Caco-2 (cell line): ENCODE measurements at regions not wholly inside any gene's neighbourhood (a gene's known extent, or its start where the extent isn't known, plus 50 kb on each side); places are given as distances from the start of the nearest gene placed in this dataset.

Experiments
- BruUV-seq: library from RNA; stranded (reverse); fragments of 400-500 nt; replicated peaks from 2 replicates; lab custom pipeline; 2021; lab: Mats Ljungman, UMichigan
- CTCF ChIA-PET: fragments of 300-600 bp; sonication (Branson Sonifier 250); formaldehyde crosslinking; loops from one replicate; lab custom pipeline; 2022; ENCODE audit warnings: antibody characterized with exemption; lab: Charles Lee
- POLR2A ChIA-PET: fragments of 300-600 bp; sonication (Branson Sonifier 250); formaldehyde crosslinking; loops from one replicate; lab custom pipeline; 2022; ENCODE audit warnings: antibody characterized with exemption; lab: Charles Lee
- DNase-seq, 2 experiments: peaks; one replicate each; pipeline versions ENCODE4 v3.0.0 to v3.0.0-alpha.2; 2020 to 2022
- H3K27me3 ChIP-seq: replicated peaks from 2 replicates; pipeline ENCODE4 v1.6.0; 2011; ENCODE audit warnings: low read length; ENCODE audit not compliant: control insufficient read depth, insufficient read depth
- H3K36me3 ChIP-seq: 2 replicates; pipeline ENCODE4 v1.5.1; 2011; ENCODE audit warnings: low read length; ENCODE audit not compliant: control insufficient read depth, insufficient read depth
- H3K4me1 ChIP-seq: fragments of 250-450 bp; sonication (Bioruptor Pico); 2 replicates; pipeline ENCODE4 v1.5.1; 2020; ENCODE audit warnings: mild to moderate bottlenecking
- H3K4me3 ChIP-seq: 2 replicates; pipeline ENCODE4 v1.5.1; 2011; ENCODE audit warnings: low read depth, mild to moderate bottlenecking, control low read depth, low read length
- H3K9me3 ChIP-seq: fragments of 250-450 bp; sonication (Bioruptor Pico); 2 replicates; pipeline ENCODE4 v1.5.1; 2020; ENCODE audit warnings: mild to moderate bottlenecking, moderate library complexity
- H3K27ac Mint-ChIP-seq: one replicate; pipeline ENCODE4 v1.8.0; 2022; ENCODE audit warnings: mixed read lengths; ENCODE audit not compliant: unreplicated experiment
- H3K27me3 Mint-ChIP-seq: one replicate; pipeline ENCODE4 v1.8.0; 2022; ENCODE audit warnings: mixed read lengths; ENCODE audit not compliant: insufficient read depth, unreplicated experiment
- H3K36me3 Mint-ChIP-seq: one replicate; pipeline ENCODE4 v1.8.0; 2022; ENCODE audit warnings: mild to moderate bottlenecking, mixed read lengths; ENCODE audit not compliant: insufficient read depth, unreplicated experiment
- H3K4me1 Mint-ChIP-seq: one replicate; pipeline ENCODE4 v1.8.0; 2022; ENCODE audit warnings: low read depth, mixed read lengths; ENCODE audit not compliant: unreplicated experiment
- H3K4me3 Mint-ChIP-seq: one replicate; pipeline ENCODE4 v1.8.0; 2022; ENCODE audit warnings: mild to moderate bottlenecking, moderate library complexity, mixed read lengths; ENCODE audit not compliant: unreplicated experiment
- H3K9me3 Mint-ChIP-seq: one replicate; pipeline ENCODE4 v1.8.0; 2022; ENCODE audit warnings: mixed read lengths; ENCODE audit not compliant: unreplicated experiment
- intact Hi-C: fragments of 100-400 bp; cut with micrococcal nuclease; formaldehyde crosslinking; loops from one replicate; pipeline ENCODE4 v1.10.0; 2022; ENCODE audit not compliant: unreplicated experiment
- TF ChIP-seq, protein P1 (sequence below), 2 experiments: fragments of 200-600 bp in 1 of 2; IDR thresholded peaks; 1 replicate in 1 of 2; 2 replicates in 1 of 2; pipeline versions ENCODE4 v1.5.1 to v1.8.0; 2011 to 2022; ENCODE audit warnings: antibody characterized with exemption in 1 of 2, control low read depth in 1 of 2, inconsistent platforms in 1 of 2, low read depth in 1 of 2, low read length in 1 of 2, mild to moderate bottlenecking in 1 of 2, moderate library complexity in 1 of 2; ENCODE audit not compliant: insufficient read depth in 1 of 2, severe bottlenecking in 1 of 2, unreplicated experiment in 1 of 2

GRCh38 chr1:63135801-63136200 lies 186.6 kb upstream of the FOXD3 start:
- BruUV-seq = no TSS peak
- H3K27me3 Mint-ChIP-seq = peaks cover 12% of the 10 kb centered on the region

GRCh38 chr1:63142001-63142400 lies 180.4 kb upstream of the FOXD3 start:
- H3K9me3 ChIP-seq = no peaks in the 10 kb centered on the region
- no peak overlapping the region for H3K4me3 Mint-ChIP-seq
- H3K4me1 ChIP-seq = no peaks in the 10 kb centered on the region
- no peaks in the 10 kb centered on the region for H3K36me3 Mint-ChIP-seq
- H3K27me3 Mint-ChIP-seq = peaks cover 8% of the 10 kb centered on the region
- no TSS peak for BruUV-seq
- H3K27ac Mint-ChIP-seq = no peak overlapping the region
- H3K36me3 ChIP-seq = no peaks in the 10 kb centered on the region
- no peaks in the 10 kb centered on the region for H3K4me1 Mint-ChIP-seq
- no peak overlapping the region for H3K4me3 ChIP-seq
- H3K9me3 Mint-ChIP-seq = no peaks in the 10 kb centered on the region
- intact Hi-C loops = loop anchor here (10.0 kb wide), 1 partner anchor 127 kb away; no protein-coding TSS in a partner anchor
- ChIA-PET CTCF (no interaction called here), POLR2A (no interaction called here)
- TF ChIP-seq, protein P1, sequence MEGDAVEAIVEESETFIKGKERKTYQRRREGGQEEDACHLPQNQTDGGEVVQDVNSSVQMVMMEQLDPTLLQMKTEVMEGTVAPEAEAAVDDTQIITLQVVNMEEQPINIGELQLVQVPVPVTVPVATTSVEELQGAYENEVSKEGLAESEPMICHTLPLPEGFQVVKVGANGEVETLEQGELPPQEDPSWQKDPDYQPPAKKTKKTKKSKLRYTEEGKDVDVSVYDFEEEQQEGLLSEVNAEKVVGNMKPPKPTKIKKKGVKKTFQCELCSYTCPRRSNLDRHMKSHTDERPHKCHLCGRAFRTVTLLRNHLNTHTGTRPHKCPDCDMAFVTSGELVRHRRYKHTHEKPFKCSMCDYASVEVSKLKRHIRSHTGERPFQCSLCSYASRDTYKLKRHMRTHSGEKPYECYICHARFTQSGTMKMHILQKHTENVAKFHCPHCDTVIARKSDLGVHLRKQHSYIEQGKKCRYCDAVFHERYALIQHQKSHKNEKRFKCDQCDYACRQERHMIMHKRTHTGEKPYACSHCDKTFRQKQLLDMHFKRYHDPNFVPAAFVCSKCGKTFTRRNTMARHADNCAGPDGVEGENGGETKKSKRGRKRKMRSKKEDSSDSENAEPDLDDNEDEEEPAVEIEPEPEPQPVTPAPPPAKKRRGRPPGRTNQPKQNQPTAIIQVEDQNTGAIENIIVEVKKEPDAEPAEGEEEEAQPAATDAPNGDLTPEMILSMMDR (IDR thresholded peaks at IDR 0.05; ENCODE audit: insufficient read depth in 1 of 2, low read depth in 1 of 2, low read length in 1 of 2, severe bottlenecking in 1 of 2, unreplicated experiment in 1 of 2) = no peak
- DNase-seq = no peak
- H3K27me3 ChIP-seq = no peaks in the 10 kb centered on the region

More at GRCh38 chr1:63135801-63136200, 186.6 kb upstream of the FOXD3 start:
- Mint-ChIP-seq H3K4me1 (no peaks in the 10 kb centered on the region), H3K36me3 (no peaks in the 10 kb centered on the region), H3K9me3 (no peaks in the 10 kb centered on the region), H3K27ac (no peak overlapping the region), H3K4me3 (no peak overlapping the region)
- H3K9me3 ChIP-seq = no peaks in the 10 kb centered on the region
- H3K36me3 ChIP-seq = no peaks in the 10 kb centered on the region
- intact Hi-C loops = no loop called here
- TF ChIP-seq, protein P1 (IDR thresholded peaks at IDR 0.05; ENCODE audit: insufficient read depth in 1 of 2, low read depth in 1 of 2, low read length in 1 of 2, severe bottlenecking in 1 of 2, unreplicated experiment in 1 of 2) = no peak
- no peak for DNase-seq
- no peak overlapping the region for H3K4me3 ChIP-seq
- CTCF ChIA-PET = no interaction called here
- no peaks in the 10 kb centered on the region for H3K4me1 ChIP-seq
- H3K27me3 ChIP-seq = no peaks in the 10 kb centered on the region
- POLR2A ChIA-PET = no interaction called here

DNA sequence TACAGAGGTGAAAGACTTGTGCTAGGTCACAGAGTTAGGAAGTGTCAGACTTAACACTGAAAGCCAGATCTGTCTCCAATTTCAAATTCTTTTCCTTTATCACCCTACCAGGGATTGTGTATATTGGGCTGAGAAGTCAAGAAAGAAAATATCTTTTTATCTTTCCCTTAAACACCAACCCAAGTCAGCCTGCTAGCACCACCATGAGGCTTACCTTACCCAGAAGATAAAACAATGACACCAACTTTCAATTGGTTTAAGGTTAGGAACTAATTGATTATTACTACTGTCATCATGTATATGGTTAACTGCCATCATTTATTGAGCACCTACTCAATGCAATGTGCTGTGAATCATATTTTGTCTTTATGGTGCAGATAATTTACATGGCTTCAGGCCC lies 178.9 kb upstream of the FOXD3 start:
- Mint-ChIP-seq H3K36me3 (no peaks in the 10 kb centered on the region), H3K4me1 (no peaks in the 10 kb centered on the region), H3K4me3 (no peak overlapping the region), H3K27me3 (peaks cover 4% of the 10 kb centered on the region), H3K9me3 (no peaks in the 10 kb centered on the region), H3K27ac (no peak overlapping the region)
- no peaks in the 10 kb centered on the region for H3K36me3 ChIP-seq
- BruUV-seq = no TSS peak
- no peak overlapping the region for H3K4me3 ChIP-seq
- intact Hi-C loops = loop anchor here (10.0 kb wide), 1 partner anchor 129 kb away; no protein-coding TSS in a partner anchor
- CTCF ChIA-PET = no interaction called here
- TF ChIP-seq, protein P1 (IDR thresholded peaks at IDR 0.05; ENCODE audit: insufficient read depth in 1 of 2, low read depth in 1 of 2, low read length in 1 of 2, severe bottlenecking in 1 of 2, unreplicated experiment in 1 of 2) = no peak
- H3K4me1 ChIP-seq = no peaks in the 10 kb centered on the region
- DNase-seq = no peak
- H3K27me3 ChIP-seq = no peaks in the 10 kb centered on the region
- H3K9me3 ChIP-seq = no peaks in the 10 kb centered on the region
- POLR2A ChIA-PET = no interaction called here
